ENCODE measurements at regions not wholly inside any gene's neighbourhood (a gene's known extent, or its start where the extent isn't known, plus 50 kb on each side); places are given as distances from the start of the nearest gene placed in this dataset.
"Not testable (repeated sequence)": the region's sequence is repeated elsewhere in the genome, so short reads cannot be mapped to it uniquely, and the experiment has no call there.

DNA sequence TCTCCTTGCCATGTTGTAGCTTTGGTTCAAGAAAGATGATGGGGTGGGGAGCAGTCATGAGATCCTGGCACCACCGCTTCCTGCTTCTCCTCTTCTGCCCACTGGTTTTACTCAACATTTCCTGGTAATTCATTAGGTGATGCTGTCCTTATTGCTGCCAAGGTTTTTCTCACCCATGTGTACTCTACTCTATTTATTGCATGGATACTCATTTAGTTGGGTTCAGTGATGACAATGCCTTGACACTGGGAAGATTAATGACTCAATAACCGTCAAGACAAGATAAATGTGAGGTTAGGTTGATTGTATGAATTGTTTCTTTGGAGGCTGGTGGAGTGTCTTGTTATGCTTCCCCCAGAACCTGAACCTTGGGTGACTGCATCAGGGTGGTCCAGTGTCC is 484.2 kb downstream of the SIPA1L2 start:
- no peak overlapping the region for H3K4me3 ChIP-seq
- no peak for TF ChIP-seq CTCF (IDR thresholded peaks at IDR 0.05)
- H3K27me3 ChIP-seq, result no peaks in the 10 kb centered on the region
- no peak for DNase-seq (ENCODE audit: low spot score)
- peaks cover 0 to 3% of the 10 kb centered on the region in 2 donors for H3K9me3 ChIP-seq
- H3K27ac ChIP-seq, result no peak overlapping the region
- no peaks in the 10 kb centered on the region for H3K36me3 ChIP-seq
- peaks cover 0 to 12% of the 10 kb centered on the region in 2 donors for H3K4me1 ChIP-seq

GRCh38 chr1:232144696-232145230 is 485.2 kb downstream of the SIPA1L2 start:
- TF ChIP-seq CTCF (IDR thresholded peaks at IDR 0.05), result no peak
- H3K4me1 ChIP-seq, result peaks cover 0 to 12% of the 10 kb centered on the region in 2 donors
- H3K9me3 ChIP-seq, result peaks cover 0 to 12% of the 10 kb centered on the region in 2 donors
- DNase-seq (ENCODE audit: low spot score), result no peak
- H3K36me3 ChIP-seq, result no peaks in the 10 kb centered on the region
- no peaks in the 10 kb centered on the region for H3K27me3 ChIP-seq
- H3K4me3 ChIP-seq, result no peak overlapping the region
- no peak overlapping the region for H3K27ac ChIP-seq

DNA sequence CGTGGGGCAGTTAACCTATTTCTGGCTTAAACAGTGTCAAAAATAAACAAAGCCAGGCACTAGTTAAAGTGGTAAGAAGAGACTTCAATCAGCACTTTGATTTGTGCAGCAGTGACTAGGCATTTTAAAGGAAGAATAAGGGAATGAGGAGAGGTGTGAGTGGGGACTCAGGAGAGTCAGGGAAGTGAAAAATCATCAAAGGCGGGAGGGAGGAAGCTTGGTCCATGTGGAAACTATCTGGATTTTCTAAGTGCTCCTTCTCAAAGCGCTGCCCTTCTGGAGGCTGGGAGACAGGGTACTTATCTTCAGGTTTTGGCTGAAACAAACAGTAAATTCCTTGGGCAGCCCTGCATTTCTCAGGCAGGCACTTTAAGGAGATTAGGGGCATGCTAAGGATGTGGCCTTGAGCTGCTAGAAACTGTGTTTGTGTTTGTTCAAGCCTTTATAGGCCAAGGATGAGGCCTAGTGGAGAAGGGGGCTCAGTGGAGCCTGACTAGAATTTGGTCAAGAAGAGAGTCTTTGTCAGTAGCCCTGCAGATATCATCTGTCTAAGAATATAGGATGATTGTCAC is 486.5 kb downstream of the SIPA1L2 start:
- Histone ChIP-seq H3K9me3 (peaks cover 0 to 12% of the 10 kb centered on the region in 2 donors), H3K27ac (peak overlapping the region in 1 of 2 donors; percentile 57)

DNA sequence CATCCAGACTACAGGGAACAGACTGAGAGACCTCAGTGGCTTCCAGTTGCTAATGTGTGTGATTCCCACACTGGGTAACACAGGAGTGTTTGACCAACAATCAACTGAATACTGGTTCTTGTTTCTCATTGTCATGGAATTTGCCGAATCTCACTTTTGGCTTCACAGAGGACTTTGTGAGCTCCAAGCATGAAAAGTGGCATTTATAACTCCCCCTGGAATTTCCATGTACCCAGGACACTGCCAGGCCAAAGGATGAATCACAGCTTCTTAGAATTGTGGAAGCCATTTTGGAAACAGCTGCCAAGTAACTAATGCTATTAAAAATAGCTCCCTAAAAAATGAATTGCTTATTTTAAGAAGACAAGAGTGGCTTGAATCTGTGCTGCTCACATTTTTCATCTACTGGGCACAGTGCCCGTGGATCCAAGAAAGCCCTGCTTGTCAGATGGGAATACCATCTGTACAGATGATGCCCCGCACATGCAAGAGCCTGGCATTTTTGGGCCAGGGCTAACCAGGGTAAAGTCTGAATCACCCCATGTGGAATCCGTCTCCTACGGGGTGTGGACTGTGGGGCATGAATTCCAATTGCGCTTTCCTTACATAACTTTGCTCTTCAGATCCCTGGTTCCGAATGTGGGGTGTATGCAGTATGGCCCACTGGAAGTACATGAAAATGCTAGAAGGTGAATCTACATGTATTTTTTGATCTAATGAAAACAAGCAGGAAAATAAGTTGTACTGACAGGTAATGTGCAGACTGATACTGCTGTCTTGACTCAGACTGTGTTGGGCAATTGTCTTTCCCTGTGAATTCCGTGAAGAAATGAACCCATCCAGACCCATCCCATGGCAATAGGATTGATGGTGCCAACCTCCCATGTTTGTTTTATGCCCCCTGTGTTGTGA is 487.3 kb downstream of the SIPA1L2 start:
- TF ChIP-seq CTCF (IDR thresholded peaks at IDR 0.05), result no peak
- Histone ChIP-seq H3K36me3 (no peaks in the 10 kb centered on the region), H3K4me1 (peaks cover 0 to 12% of the 10 kb centered on the region in 2 donors), H3K27me3 (no peaks in the 10 kb centered on the region), H3K27ac (peak overlapping the region in 1 of 2 donors; percentile 57), H3K4me3 (no peak overlapping the region), H3K9me3 (peaks cover 0 to 12% of the 10 kb centered on the region in 2 donors)
- DNase-seq (ENCODE audit: low spot score), result peak; percentile 59

More for the DNA sequence above, 486.5 kb downstream of the SIPA1L2 start:
- H3K27me3 ChIP-seq, result no peaks in the 10 kb centered on the region
- no peak for DNase-seq (ENCODE audit: low spot score)
- H3K4me1 ChIP-seq, result peaks cover 0 to 12% of the 10 kb centered on the region in 2 donors
- TF ChIP-seq CTCF (IDR thresholded peaks at IDR 0.05), result no peak
- H3K36me3 ChIP-seq, result no peaks in the 10 kb centered on the region
- no peak overlapping the region for H3K4me3 ChIP-seq

GRCh38 chr1:232141167-232141448 is 488.8 kb downstream of the SIPA1L2 start:
- not testable (repeated sequence) for DNase-seq (ENCODE audit: low spot score); H3K4me3 ChIP-seq; H3K27me3 ChIP-seq; H3K27ac ChIP-seq; H3K36me3 ChIP-seq
- H3K9me3 ChIP-seq, result peaks cover 0 to 12% of the 10 kb centered on the region in 2 donors
- H3K4me1 ChIP-seq, result peaks cover 0 to 12% of the 10 kb centered on the region in 2 donors

- Histone ChIP-seq H3K9me3 (peaks cover 0 to 12% of the 10 kb centered on the region in 2 donors), H3K27me3 (no peaks in the 10 kb centered on the region), H3K36me3 (no peaks in the 10 kb centered on the region), H3K4me3 (no peak overlapping the region), H3K27ac (no peak overlapping the region), H3K4me1 (peaks cover 0 to 12% of the 10 kb centered on the region in 2 donors)
- DNase-seq (ENCODE audit: low spot score), result no peak
- no peak for TF ChIP-seq CTCF (IDR thresholded peaks at IDR 0.05)
These were observed 489.3 kb downstream of the SIPA1L2 start for GRCh38 chr1:232140419-232141166.

All from right atrium auricular region (tissue), 2 donors.